ENCODE measurements at regions not wholly inside any gene's neighbourhood (a gene's known extent, or its start where the extent isn't known, plus 50 kb on each side); places are given as distances from the start of the nearest gene placed in this dataset.
A peak's percentile ranks its signal among the peaks of the same experiment; 100 is the strongest.

DNA sequence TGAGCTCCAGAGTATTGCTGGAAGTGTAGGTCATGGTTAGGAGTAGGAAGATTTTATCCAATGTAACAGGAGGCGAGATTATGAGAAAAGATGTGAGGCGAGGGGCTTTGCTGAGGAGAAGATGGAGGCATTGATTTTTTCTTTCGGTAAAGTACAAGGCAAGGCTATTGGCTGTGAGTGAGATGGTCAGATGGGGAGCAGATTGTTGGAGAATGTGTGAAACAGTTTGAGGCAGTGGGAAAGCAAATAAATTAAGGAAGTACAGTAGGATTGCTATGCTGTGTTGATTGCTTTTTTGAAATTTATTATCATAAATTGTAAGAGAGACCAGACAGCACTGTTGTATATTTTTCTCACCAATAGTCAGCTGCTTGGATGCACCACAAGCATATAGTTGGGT, 173.3 kb downstream of the KCNE4 start:
- DNase-seq (ENCODE audit: low read depth in 2 of 2) = no peak

DNA sequence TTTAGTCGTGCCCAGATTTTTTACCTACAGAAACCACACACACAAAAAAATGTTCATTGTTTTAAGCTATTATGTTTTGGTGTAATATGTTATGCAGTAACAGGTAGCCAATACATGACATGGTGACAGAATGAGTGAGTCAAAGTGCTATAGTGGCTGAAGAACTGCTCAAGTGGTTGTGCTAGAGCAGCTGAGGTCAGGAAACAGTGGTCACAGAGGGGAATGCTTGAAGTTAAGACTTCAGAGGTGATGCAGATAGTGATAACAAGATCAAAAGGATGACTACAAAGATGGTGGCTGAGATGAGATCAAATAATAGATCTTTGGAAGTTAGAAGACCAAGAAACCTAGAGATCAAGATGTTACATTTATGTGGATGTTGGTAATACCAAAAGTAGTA, 174.3 kb downstream of the KCNE4 start:
- DNase-seq (ENCODE audit: low read depth in 2 of 2) = no peak

DNA sequence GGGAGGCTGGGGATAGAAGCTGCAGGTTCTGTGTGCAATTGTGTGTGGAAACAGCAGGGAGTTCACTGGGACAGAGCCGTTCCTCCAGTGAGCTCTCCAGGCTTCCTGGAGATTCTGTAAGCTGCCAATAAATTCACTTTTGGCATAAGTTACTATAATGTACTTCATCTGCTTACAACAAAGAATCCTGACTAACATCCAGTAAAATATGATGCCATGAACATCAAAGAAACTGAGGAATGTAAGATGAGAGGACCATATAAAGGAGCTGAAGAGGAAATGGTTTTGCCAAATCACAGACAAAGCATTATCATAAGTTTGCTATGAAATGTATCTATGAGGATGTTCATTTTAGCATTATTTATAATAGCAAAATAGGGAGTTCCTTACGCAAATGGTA, 175.3 kb downstream of the KCNE4 start:
- peak; percentile 16 to 31 for DNase-seq (ENCODE audit: low read depth in 2 of 2)

DNA sequence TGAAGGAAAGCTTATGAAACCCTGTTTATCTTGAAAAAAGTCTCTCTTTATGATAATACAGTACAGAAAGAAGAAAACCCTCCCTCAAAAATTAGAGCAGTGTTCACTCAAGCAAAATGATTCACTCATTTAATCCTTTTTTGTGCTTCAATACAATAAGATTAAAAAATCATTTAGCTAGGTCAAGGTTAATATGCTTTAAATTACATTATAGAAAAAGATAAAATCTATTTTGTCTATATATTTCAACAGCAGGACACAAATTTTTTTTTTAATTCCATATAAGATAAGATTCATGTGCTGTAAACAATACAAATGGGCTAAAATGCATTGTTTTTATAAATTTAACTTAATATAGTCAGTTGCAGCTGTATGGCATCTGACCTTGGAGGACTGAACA, 176.9 kb downstream of the KCNE4 start:
- DNase-seq (ENCODE audit: low read depth in 2 of 2) = no peak

DNA sequence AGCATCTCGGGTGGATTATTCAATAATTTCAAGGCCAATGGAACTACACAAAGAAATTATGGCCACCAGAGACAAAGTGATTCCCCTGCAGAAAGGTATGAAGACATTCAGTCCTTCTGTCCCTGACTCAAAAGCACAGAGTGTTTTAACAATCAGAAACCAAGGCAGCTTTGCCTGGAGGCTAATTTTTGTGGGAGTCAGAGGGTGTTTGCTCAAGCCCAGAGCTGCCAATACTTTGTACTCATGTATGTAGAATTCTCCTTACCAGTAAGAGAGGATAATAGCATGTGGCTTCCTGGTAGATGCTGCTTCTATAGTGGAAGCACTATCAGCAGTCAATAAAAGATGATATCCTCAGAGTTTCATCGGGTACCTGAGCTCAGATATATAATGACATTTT, 178.4 kb downstream of the KCNE4 start:
- DNase-seq (ENCODE audit: low read depth in 2 of 2) = no peak

DNA sequence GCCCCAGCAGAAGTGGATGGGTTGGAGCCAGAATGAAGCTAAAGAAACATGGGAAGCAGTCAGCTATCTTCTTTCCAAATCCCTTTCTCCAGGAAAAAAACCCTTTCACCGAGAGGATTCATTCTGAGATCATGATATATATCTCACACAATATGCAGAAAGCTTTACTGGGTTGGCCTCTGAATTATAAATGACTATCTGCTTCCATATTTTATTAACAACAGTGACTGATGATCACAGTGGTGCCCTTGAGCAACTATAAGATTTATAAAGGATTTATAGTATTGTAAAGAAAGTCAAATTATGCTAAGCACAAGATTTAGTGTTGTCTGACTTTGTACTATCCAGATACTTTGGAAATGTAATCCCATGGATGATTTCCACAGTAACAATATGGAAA, 180.3 kb downstream of the KCNE4 start:
- DNase-seq (ENCODE audit: low read depth in 2 of 2) = no peak

DNA sequence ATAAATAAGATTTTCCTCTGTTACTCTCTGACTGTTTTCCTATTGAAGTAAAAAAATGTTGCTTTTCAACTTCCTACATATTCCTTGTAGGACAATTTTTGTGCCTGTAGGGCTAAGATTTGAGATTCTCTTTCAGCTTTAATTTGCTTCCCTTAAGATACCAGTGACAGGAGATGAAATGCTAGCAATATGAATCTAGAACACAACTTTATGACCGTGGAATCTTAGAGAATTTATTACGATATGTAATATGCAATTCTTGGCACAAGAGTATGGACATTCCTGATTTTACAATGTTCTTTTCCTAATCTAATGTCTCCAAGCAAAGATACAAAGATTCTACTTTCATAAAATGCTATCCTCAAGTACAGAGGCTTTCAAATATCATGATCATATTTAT, 180.9 kb downstream of the KCNE4 start:
- DNase-seq (ENCODE audit: low read depth in 2 of 2) = no peak

DNA sequence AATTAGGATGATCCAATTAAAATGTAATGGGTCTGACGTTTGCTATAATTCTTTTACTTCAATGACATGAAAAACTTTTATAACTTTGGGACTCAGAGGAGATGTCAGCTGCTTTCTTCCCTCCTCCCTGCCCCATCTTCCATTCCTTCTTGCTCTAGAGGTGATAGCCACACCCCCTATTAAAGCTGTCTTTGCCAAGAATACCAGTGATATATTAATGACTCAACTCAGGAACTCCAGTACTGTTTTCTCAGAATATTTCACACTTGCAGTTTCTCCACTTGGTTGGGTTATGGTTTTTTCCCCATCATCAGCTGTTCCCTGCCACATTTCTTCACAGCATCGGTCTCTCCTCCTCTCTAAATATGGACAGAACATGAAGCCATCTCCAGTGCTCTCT, 184.0 kb downstream of the KCNE4 start:
- no peak for DNase-seq (ENCODE audit: low read depth in 2 of 2)

DNA sequence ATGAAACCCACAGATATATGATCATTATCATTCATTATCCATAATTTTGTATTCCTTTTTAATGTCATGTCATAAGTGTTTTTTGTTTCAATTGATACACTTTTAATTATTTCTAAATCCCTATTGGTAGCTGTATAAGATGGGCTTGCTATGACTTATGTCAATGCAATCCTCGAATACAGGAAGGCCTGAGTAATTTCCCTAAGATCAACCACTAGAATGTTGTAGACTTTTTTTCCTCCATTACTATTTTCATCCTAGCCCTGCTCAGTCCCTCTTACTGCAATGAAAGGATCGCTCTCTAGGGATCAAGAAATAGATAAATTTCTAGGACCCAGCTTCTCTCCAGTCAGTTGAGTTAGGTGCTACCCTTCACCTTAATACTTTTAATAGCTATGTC, 186.3 kb downstream of the KCNE4 start:
- DNase-seq (ENCODE audit: low read depth in 2 of 2) = no peak

DNA sequence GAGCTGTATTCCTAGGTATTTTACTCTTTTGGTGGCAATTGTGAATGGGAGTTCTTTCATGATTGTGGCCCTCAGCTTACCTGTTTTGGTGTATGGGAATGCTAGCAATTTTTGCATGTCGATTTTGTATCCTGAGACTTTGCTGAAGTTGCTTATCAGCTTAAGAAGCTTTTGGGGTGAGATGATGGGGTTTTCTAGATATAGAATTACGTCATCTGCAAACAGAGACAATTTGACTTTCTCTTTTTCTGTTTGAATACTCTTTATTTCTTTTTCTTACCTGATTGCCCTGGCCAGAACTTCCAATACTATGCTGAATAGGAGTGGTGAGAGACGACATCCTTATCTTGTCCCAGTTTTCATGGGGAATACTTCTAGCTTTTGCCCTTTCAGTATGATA, 191.2 kb downstream of the KCNE4 start:
- no peak for DNase-seq (ENCODE audit: low read depth in 2 of 2)

DNA sequence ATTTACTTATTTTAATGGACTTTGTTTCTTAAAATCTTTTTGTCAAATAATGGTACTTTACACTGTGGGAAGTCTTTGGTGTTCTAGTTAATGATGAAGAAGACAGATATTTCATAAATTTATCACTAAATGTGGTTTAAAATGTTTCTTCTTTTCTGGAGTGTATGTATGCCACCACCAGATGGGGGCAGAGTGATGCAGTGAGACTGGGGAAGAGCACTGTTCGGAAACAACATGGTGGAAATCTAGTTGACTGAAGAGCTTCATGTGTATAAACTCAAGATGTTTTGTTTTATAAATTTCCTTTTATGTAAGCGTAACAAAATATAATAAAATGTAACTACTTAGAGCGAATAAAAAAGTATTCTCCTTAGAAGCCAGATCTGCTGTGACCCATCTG, 195.1 kb downstream of the KCNE4 start:
- DNase-seq (ENCODE audit: low read depth in 2 of 2) = no peak

DNA sequence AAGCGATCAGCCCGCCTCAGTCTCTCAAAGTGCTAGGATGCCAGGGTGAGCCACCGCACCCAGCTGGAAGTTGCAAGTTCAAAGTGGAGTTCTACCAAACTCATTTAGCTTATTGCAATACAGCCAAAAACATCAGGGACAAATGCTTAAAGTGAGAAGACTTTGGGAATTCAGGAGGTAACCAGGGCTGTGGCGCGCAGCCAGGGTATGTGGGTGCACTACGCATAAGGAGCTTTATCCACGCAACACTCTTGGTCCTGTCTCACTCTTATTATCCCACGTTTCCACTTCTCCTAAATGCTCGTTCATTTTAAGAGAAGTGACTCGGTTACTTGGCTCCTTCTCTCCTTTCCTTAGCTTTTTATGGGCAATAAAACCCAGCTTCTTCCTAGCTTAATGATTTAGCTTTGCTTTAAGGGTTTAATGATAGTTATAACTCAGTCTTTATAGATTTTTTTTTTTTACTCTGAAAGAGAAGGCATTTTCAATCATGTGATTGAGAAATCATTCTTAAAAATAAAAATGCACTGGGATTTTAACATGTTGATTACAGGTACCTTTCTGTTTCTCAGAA, 199.8 kb downstream of the KCNE4 start:
- no peak for DNase-seq (ENCODE audit: low read depth in 2 of 2)

DNA sequence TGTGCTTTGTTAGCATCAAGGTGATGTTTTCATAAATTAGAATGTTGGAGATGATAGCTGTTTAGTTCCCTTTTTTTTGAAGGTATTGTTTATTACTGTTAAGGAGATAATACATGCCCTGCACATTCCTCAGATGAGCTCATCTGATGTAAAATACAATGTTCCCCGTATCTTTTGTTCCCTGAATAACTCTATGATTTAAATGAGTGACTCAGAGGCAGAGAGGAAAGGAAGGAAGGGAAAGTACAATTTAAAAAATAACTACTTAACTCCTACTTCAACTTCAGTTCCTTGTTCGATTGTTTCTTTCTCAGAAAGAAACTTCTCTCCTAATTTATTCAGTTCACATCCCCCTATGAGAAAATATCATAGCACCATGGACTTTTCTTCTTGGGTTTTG, 208.7 kb downstream of the KCNE4 start:
- no peak for DNase-seq (ENCODE audit: low read depth in 2 of 2)

DNA sequence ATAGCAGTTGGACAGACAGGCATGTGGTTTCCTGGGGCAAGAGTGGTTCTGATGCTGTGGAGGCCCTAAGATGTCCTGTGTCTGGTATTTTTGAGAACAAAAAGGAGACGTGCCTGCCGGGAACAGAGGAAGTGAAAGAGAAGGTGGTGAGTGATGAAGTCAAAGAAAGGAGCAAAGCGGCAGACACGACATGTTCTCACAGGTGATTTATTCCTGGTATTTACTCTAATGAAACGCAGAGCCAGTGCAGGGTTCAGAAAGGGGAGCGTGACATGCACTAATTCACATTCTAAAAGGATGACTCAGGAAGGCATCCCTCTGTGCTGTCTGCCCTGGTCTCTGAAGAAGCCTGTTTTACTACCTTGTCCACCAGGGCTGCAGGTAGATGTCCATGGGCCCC, 211.0 kb downstream of the KCNE4 start:
- peak; percentile 45 to 49 for DNase-seq (ENCODE audit: low read depth in 2 of 2)

DNA sequence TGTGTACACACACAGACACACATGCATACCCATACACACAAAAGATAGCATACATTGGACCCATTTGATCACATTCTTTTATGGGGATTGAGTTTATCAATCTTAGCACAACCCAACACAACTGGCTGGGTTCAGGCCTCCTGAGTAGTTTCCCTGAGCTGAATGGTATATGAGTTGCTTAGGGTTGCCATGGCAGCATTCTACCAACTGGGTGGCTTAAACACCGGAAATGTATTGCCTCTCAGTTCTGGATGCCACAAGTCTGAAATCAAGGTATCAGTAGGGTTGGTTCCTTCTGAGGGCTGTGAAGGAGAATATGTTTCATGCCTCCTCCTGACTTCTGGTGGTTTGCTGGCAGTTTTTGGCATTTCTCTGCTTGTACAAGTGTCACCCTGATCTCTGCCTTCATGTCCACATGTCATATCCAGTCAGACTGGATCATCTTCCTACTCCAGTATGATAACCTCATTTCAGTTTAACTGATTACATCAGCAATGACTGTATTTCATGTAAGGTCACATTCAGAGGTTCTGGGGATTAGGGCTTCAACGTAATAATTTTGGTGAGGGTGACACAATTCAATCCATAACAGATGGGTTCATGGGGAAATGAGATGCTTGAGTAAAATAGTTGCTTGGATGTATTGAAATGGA, 212.7 kb downstream of the KCNE4 start:
- DNase-seq (ENCODE audit: low read depth in 2 of 2) = no peak

DNA sequence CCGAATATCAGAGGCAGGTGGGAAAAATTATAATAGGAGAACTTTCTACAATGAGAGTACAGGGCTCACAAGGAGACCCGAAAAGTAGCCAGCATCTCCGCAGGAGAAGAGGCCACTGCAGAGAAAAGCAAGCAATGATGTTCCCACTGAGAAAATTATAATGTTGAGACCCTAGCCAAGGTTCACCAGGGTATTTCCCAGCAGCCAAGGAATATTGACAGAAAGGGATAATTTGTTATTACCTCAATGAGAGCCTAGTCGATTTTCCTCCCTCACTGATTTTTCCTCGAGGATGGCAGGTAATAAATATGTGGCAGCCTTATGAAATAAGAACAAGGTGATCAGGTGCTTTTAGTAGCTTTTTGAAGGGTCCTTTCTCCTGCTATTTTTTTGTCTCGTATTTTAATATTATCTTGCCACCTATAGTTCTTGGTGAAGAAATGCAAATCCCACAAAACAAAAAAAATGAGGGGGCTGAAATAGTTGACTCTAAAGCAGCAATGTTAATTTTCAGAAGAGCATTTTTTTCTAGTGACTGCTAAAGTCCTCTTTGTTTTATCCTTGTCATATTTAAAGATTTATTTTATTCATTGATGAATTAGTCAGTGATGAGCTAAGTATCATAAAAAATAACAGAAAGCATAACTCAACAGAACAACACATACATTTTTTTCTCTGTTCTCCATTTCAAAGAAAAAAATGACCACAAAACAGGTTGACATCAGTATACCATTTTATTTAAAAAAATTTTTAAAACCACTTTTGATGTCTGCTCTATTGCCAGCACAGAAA, 215.4 kb downstream of the KCNE4 start:
- no peak for DNase-seq (ENCODE audit: low read depth in 2 of 2)

DNA sequence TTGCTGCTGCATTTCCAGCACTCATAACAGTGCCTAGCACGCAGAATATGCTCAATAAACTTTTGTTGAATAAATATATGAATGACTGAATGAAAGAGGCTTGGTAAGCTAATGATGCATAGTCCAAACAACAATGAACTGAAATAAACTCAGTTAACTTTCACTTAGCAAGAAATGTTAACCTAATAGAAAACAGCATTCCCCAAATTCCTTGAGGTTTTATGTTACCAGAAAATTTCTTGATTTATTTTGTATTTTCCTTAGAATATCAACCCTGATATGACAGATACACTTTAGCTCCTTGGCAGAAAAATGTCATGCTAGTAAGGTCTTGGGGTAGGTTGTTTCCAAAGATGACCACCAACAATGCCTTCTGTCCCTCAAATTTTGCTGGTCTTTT, 217.4 kb downstream of the KCNE4 start:
- no peak for DNase-seq (ENCODE audit: low read depth in 2 of 2)

DNA sequence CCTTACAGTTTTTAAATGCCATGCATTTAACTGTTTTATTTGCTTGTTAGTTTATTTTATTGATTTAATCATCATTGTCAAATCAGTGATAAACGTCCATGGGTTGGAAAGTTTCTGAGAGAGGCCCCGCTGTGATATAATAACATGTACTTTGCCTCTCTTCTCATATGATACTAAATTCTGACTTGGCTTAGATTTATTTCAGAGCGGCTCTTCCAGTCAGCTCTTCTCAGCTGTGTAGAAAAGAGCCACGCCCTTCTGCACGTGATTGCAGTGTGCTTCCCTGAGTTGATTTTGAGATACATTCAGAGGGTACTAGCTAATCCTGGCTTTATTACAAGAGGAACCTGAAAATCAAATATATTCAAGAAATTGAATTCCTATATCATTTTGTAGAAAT, 218.6 kb downstream of the KCNE4 start:
- DNase-seq (ENCODE audit: low read depth in 2 of 2) = no peak

DNA sequence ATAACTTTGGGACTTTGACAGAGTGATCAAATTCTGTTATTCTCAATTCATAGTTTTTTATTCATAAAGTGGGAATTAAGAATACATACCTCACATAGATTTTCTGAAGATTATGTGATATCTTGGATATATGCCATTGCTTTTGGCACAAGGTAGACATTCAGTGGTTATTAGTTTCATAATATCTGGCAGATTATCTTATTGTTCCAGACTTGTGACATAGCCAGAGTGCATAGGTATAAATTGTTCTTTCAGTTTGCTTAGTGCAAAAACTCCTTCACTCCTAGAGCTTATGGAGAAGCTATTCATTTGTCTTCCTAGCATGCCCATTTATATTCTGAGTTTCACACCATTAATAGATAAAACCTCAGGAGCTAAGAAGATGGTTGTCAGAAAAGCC, 222.0 kb downstream of the KCNE4 start:
- no peak for DNase-seq (ENCODE audit: low read depth in 2 of 2)

DNA sequence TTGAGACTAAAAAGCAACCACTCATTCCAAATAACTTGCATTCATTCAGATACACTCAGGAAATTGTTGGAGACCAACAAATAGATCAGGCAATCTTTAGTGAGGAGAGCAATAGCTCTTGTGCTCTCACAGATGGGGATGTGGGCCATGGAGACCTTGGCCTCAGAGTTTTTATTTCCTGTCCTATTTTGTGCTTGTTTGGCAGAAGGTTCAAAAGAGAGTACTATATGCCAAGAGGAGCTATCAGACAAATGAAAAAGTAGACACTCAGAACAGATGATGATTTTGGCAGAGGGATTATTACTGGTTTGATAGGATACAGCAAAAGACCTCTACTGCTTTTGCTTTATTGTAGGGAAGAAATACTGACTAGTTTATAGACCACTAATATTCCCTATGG, 230.2 kb downstream of the KCNE4 start:
- no peak for DNase-seq (ENCODE audit: low read depth in 2 of 2)

DNA sequence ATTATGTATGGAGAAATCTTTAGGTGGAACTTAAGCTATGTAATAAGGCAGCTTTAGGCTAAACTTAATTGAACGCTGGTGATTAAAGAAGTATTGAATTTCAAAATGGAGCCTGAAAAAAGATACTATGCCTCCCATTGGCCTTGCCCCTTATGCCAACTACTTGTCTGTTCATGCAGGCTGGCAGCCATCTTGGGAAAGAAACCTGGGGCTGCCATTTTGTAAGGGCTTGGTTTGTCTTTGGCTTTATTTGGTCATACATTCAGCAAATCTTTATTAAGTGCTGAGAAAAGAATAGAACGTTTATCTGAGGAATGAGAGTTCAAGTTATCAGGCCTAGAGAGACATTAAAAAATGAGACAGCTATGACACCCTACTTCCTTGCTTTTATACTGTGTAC, 231.3 kb downstream of the KCNE4 start:
- DNase-seq (ENCODE audit: low read depth in 2 of 2) = no peak

DNA sequence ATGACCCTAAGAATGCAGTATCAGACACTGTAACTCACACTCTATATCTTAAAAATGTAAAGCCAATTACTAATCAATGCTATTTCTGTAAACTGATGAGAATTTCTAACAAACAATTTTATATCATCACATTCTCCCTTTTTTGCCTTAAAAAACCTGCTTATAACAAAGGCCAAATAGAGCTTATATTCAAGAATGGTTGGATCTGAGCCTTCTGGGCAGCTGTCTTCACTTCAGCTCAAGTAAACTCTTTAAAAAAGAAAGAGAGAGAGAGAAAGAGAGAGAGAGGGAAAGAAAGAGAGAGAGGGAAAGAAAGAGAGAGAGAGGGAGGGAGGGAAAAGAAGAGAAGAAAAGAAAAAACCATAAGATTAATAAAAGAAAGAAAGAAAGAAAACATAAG, 231.8 kb downstream of the KCNE4 start:
- no peak for DNase-seq (ENCODE audit: low read depth in 2 of 2)

Measured in fibroblast of skin of left biceps (primary cell).